ENCODE measurements at regions not wholly inside any gene's neighbourhood (a gene's known extent, or its start where the extent isn't known, plus 50 kb on each side); places are given as distances from the start of the nearest gene placed in this dataset.
"Not testable (repeated sequence)": the region's sequence is repeated elsewhere in the genome, so short reads cannot be mapped to it uniquely, and the experiment has no call there.

GRCh38 chr9:95801797-95802196 is 73.7 kb upstream of the ERCC6L2 start:
- H3K4me1 Mint-ChIP-seq = no peaks in the 10 kb centered on the region
- no peak overlapping the region for H3K4me3 Mint-ChIP-seq
- no peak overlapping the region for H3K27ac Mint-ChIP-seq
- peaks cover 6% of the 10 kb centered on the region for H3K27me3 Mint-ChIP-seq
- peaks cover 2% of the 10 kb centered on the region for H3K36me3 Mint-ChIP-seq
- peaks cover 0 to 2% (median 2%) of the 10 kb centered on the region in 3 donors for H3K9me3 Mint-ChIP-seq

GRCh38 chr9:95796029-95796428 is 79.5 kb upstream of the ERCC6L2 start:
- H3K4me3 Mint-ChIP-seq = no peak overlapping the region
- H3K27me3 Mint-ChIP-seq = peaks cover 2% of the 10 kb centered on the region
- no peak overlapping the region for H3K27ac Mint-ChIP-seq
- peaks cover 0 to 2% (median 0%) of the 10 kb centered on the region in 3 donors for H3K9me3 Mint-ChIP-seq
- peaks cover 8% of the 10 kb centered on the region for H3K36me3 Mint-ChIP-seq
- no peaks in the 10 kb centered on the region for H3K4me1 Mint-ChIP-seq

- H3K36me3 Mint-ChIP-seq = peaks cover 8% of the 10 kb centered on the region
- H3K4me1 Mint-ChIP-seq = no peaks in the 10 kb centered on the region
- H3K4me3 Mint-ChIP-seq = no peak overlapping the region
- H3K27me3 Mint-ChIP-seq = no peaks in the 10 kb centered on the region
- peak overlapping the region in 1 of 3 donors; percentile 40 for H3K27ac Mint-ChIP-seq
- no peaks in the 10 kb centered on the region for H3K9me3 Mint-ChIP-seq
Observed at GRCh38 chr9:95793924-95794828, 81.3 kb upstream of the ERCC6L2 start.

- peak overlapping the region in 1 of 3 donors; percentile 34 for H3K27ac Mint-ChIP-seq
- H3K4me3 Mint-ChIP-seq = no peak overlapping the region
- H3K27me3 Mint-ChIP-seq = no peaks in the 10 kb centered on the region
Observed at GRCh38 chr9:95791695-95792094, 83.8 kb upstream of the ERCC6L2 start.

GRCh38 chr9:95791286-95791685 is 84.2 kb upstream of the ERCC6L2 start:
- Mint-ChIP-seq H3K36me3 (peaks cover 6% of the 10 kb centered on the region), H3K4me1 (no peaks in the 10 kb centered on the region), H3K9me3 (no peaks in the 10 kb centered on the region), H3K27me3 (no peaks in the 10 kb centered on the region), H3K27ac (peak overlapping the region in 1 of 3 donors; percentile 34), H3K4me3 (no peak overlapping the region)

More at GRCh38 chr9:95791695-95792094, 83.8 kb upstream of the ERCC6L2 start:
- H3K36me3 Mint-ChIP-seq = peaks cover 6% of the 10 kb centered on the region
- H3K9me3 Mint-ChIP-seq = no peaks in the 10 kb centered on the region
- H3K4me1 Mint-ChIP-seq = no peaks in the 10 kb centered on the region

GRCh38 chr9:95788521-95788991 is 86.9 kb upstream of the ERCC6L2 start:
- Mint-ChIP-seq H3K36me3 (peaks cover 2% of the 10 kb centered on the region), H3K4me3 (no peak overlapping the region), H3K27ac (no peak overlapping the region), H3K4me1 (no peaks in the 10 kb centered on the region), H3K27me3 (no peaks in the 10 kb centered on the region), H3K9me3 (no peaks in the 10 kb centered on the region)

- Mint-ChIP-seq H3K27me3 (no peaks in the 10 kb centered on the region), H3K36me3 (no peaks in the 10 kb centered on the region), H3K4me1 (no peaks in the 10 kb centered on the region), H3K9me3 (no peaks in the 10 kb centered on the region), H3K27ac (no peak overlapping the region), H3K4me3 (no peak overlapping the region)
Observed at GRCh38 chr9:95788021-95788420, 87.5 kb upstream of the ERCC6L2 start.

- Mint-ChIP-seq H3K4me3 (no peak overlapping the region), H3K27me3 (peaks cover 2% of the 10 kb centered on the region), H3K9me3 (no peaks in the 10 kb centered on the region), H3K27ac (no peak overlapping the region), H3K36me3 (no peaks in the 10 kb centered on the region), H3K4me1 (no peaks in the 10 kb centered on the region)
Observed at GRCh38 chr9:95785209-95785608, 90.3 kb upstream of the ERCC6L2 start.

GRCh38 chr9:95784318-95784717 is 91.2 kb upstream of the ERCC6L2 start:
- Mint-ChIP-seq H3K36me3 (no peaks in the 10 kb centered on the region), H3K27ac (no peak overlapping the region), H3K4me1 (no peaks in the 10 kb centered on the region), H3K4me3 (no peak overlapping the region), H3K27me3 (peaks cover 2% of the 10 kb centered on the region), H3K9me3 (no peaks in the 10 kb centered on the region)

- Mint-ChIP-seq H3K36me3 (no peaks in the 10 kb centered on the region), H3K4me1 (no peaks in the 10 kb centered on the region), H3K27ac (no peak overlapping the region), H3K9me3 (no peaks in the 10 kb centered on the region), H3K4me3 (no peak overlapping the region), H3K27me3 (peaks cover 2% of the 10 kb centered on the region)
Observed at GRCh38 chr9:95783426-95783975, 92.0 kb upstream of the ERCC6L2 start.

- H3K27me3 Mint-ChIP-seq = peaks cover 2% of the 10 kb centered on the region
- H3K4me1 Mint-ChIP-seq = no peaks in the 10 kb centered on the region
- no peaks in the 10 kb centered on the region for H3K9me3 Mint-ChIP-seq
- no peak overlapping the region for H3K4me3 Mint-ChIP-seq
- no peak overlapping the region for H3K27ac Mint-ChIP-seq
- no peaks in the 10 kb centered on the region for H3K36me3 Mint-ChIP-seq
Observed at GRCh38 chr9:95780751-95781150, 94.7 kb upstream of the ERCC6L2 start.

GRCh38 chr9:95780121-95780520 is 95.4 kb upstream of the ERCC6L2 start:
- no peaks in the 10 kb centered on the region for H3K4me1 Mint-ChIP-seq
- no peaks in the 10 kb centered on the region for H3K9me3 Mint-ChIP-seq
- peaks cover 2% of the 10 kb centered on the region for H3K27me3 Mint-ChIP-seq
- H3K4me3 Mint-ChIP-seq = no peak overlapping the region
- no peaks in the 10 kb centered on the region for H3K36me3 Mint-ChIP-seq
- no peak overlapping the region for H3K27ac Mint-ChIP-seq

GRCh38 chr9:95779597-95779996 is 95.9 kb upstream of the ERCC6L2 start:
- H3K9me3 Mint-ChIP-seq, H3K27ac Mint-ChIP-seq, H3K27me3 Mint-ChIP-seq, H3K4me1 Mint-ChIP-seq, H3K36me3 Mint-ChIP-seq, H3K4me3 Mint-ChIP-seq: not testable (repeated sequence)

- no peaks in the 10 kb centered on the region for H3K9me3 Mint-ChIP-seq
- no peaks in the 10 kb centered on the region for H3K36me3 Mint-ChIP-seq
- H3K27me3 Mint-ChIP-seq = peaks cover 2% of the 10 kb centered on the region
- no peak overlapping the region for H3K4me3 Mint-ChIP-seq
- H3K4me1 Mint-ChIP-seq = no peaks in the 10 kb centered on the region
- H3K27ac Mint-ChIP-seq = no peak overlapping the region
Observed at GRCh38 chr9:95778957-95779356, 96.5 kb upstream of the ERCC6L2 start.

GRCh38 chr9:95777136-95777535 is 98.4 kb upstream of the ERCC6L2 start:
- Mint-ChIP-seq H3K4me1 (no peaks in the 10 kb centered on the region), H3K27ac (no peak overlapping the region), H3K27me3 (peaks cover 2% of the 10 kb centered on the region), H3K9me3 (no peaks in the 10 kb centered on the region), H3K4me3 (no peak overlapping the region), H3K36me3 (no peaks in the 10 kb centered on the region)

GRCh38 chr9:95776176-95776575 is 99.3 kb upstream of the ERCC6L2 start:
- no peak overlapping the region for H3K4me3 Mint-ChIP-seq
- H3K27me3 Mint-ChIP-seq = peaks cover 2% of the 10 kb centered on the region
- H3K27ac Mint-ChIP-seq = no peak overlapping the region
- no peaks in the 10 kb centered on the region for H3K4me1 Mint-ChIP-seq
- H3K36me3 Mint-ChIP-seq = no peaks in the 10 kb centered on the region
- no peaks in the 10 kb centered on the region for H3K9me3 Mint-ChIP-seq

All from IgD-negative memory B cell (primary cell).